ENCODE measurements at regions not wholly inside any gene's neighbourhood (a gene's known extent, or its start where the extent isn't known, plus 50 kb on each side); places are given as distances from the start of the nearest gene placed in this dataset.
"Not testable (repeated sequence)": the region's sequence is repeated elsewhere in the genome, so short reads cannot be mapped to it uniquely, and the experiment has no call there.

GRCh38 chr16:13631916-13632315 is 288.0 kb upstream of the ERCC4 start:
- no peak for ATAC-seq

GRCh38 chr16:13632504-13632903 is 287.4 kb upstream of the ERCC4 start:
- ATAC-seq: not testable (repeated sequence)

GRCh38 chr16:13633391-13633861 is 286.5 kb upstream of the ERCC4 start:
- ATAC-seq: no peak

- no peak for ATAC-seq
Measured at GRCh38 chr16:13634253-13634652, 285.7 kb upstream of the ERCC4 start.

GRCh38 chr16:13634959-13635358 is 285.0 kb upstream of the ERCC4 start:
- ATAC-seq: no peak

GRCh38 chr16:13638218-13638617 is 281.7 kb upstream of the ERCC4 start:
- no peak for ATAC-seq

- peak in 1 of 2 donors; percentile 38 for ATAC-seq
Measured at GRCh38 chr16:13643412-13643811, 276.5 kb upstream of the ERCC4 start.

- ATAC-seq: no peak
Measured at GRCh38 chr16:13645601-13646245, 274.2 kb upstream of the ERCC4 start.

- ATAC-seq: no peak
Measured at GRCh38 chr16:13660807-13661206, 259.1 kb upstream of the ERCC4 start.

GRCh38 chr16:13665876-13666275 is 254.1 kb upstream of the ERCC4 start:
- ATAC-seq: no peak

GRCh38 chr16:13672196-13672595 is 247.8 kb upstream of the ERCC4 start:
- ATAC-seq: no peak

- no peak for ATAC-seq
Measured at GRCh38 chr16:13680021-13680889, 239.7 kb upstream of the ERCC4 start.

- no peak for ATAC-seq
Measured at GRCh38 chr16:13684819-13685563, 235.0 kb upstream of the ERCC4 start.

- ATAC-seq: no peak
Measured at GRCh38 chr16:13696017-13696416, 223.9 kb upstream of the ERCC4 start.

GRCh38 chr16:13697013-13697412 is 222.9 kb upstream of the ERCC4 start:
- no peak for ATAC-seq

- no peak for ATAC-seq
Measured at GRCh38 chr16:13697568-13697967, 222.4 kb upstream of the ERCC4 start.

GRCh38 chr16:13702614-13703013 is 217.3 kb upstream of the ERCC4 start:
- no peak for ATAC-seq

GRCh38 chr16:13708347-13709120 is 211.4 kb upstream of the ERCC4 start:
- ATAC-seq: no peak

GRCh38 chr16:13718748-13719147 is 201.2 kb upstream of the ERCC4 start:
- no peak for ATAC-seq

- ATAC-seq: no peak
Measured at GRCh38 chr16:13727943-13728342, 192.0 kb upstream of the ERCC4 start.

GRCh38 chr16:13733561-13733960 is 186.4 kb upstream of the ERCC4 start:
- ATAC-seq: no peak

- ATAC-seq: not testable (repeated sequence)
Measured at GRCh38 chr16:13739621-13740373, 180.2 kb upstream of the ERCC4 start.

Data from activated CD4-positive, CD25-positive, alpha-beta regulatory T cell treated with anti-CD3 and anti-CD28 coated beads, Interleukin-2, amount 50 U/mL, for 24 hours (primary cell).